ENCODE measurements at regions not wholly inside any gene's neighbourhood (a gene's known extent, or its start where the extent isn't known, plus 50 kb on each side); places are given as distances from the start of the nearest gene placed in this dataset.

DNA sequence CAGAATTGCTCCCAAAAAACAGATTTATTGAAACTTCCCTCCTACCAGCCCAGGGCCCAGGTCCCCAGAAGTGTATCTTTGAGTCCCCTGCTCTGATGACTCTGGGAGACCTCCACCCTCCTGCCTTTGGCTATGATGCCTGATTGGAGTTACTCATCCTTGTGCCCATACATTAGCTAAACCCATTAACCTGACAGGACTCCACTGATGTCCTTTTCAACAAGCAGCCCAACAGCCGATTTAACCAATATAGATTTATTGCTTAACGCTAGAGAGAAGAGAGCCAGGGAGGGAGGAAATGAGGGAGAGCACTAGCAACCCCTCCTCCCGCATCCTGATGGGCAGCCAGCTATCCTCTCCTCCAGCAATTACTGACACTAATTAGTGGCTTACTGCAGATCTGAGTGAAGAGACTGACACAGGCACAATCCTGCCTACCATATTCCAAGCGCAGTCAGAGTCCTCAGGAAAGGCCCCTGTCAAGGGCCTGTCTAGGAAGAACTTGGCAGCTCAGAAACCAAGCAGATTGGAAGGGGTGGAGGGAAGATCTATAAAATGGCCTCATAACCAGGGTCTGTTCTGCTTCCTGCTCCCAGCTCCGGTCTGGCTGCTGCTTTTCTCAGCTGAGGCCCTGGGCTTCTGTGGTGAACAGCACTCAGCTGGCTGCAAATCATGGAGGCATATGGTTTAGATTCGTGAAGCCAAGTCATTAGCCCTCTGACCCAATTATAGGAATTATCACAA, 484.5 kb upstream of the DAB1 start:
- no peak for DNase-seq

DNA sequence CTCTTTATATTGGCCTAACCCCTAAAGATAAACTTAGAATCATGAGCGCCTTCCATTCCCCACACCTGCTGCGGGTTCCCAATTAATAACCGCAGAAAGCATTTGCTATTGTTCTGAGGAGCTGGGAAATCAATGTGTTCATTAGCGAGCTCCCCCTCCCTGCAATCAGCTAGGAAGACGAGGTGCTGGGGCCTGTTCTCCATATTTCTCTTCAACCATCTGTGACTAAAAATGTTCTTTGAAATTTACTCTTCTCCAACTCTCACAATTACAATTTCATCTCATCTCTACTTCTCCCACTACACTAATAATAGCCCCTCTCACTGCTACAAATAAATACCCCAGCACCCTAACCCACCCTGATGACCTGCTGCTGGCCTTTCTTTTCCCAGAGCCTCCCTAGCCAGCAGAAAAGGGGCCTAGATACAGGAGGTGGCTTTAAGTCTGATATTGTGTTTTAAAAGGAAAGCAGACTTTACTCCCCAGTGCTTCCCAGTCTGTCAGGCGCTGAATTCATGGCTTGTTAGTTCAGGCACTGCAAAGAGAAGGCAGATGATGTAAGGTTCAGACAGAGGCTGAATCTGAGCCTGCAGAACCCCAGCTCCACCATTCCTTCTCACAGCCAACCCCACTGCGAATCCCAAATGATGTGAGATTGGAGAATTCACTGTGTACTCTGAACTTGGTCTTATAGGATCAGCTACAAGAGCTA, 477.5 kb upstream of the DAB1 start:
- no peak for DNase-seq

DNA sequence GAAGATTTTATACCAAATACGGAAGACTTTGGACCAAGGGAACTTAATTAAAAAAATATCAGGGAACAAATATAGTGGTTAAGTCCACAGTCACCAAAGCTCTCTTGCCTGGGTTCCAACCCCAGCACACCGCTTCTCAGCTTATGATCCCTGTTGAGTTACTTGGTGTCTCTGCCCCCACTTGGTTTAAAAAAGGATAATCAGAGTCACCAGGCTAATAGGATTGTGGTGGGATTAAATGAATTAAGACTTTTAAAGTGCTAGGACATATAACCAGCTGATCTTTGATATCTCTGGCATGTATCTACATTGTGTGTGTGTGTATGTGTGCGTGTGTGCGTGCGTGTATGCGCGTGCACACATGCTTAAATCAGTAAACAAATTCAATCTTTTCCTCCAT, 474.7 kb upstream of the DAB1 start:
- DNase-seq = no peak

GRCh38 chr1:57897581-57897980, 473.7 kb upstream of the DAB1 start:
- DNase-seq = no peak

GRCh38 chr1:57894315-57894714, 470.5 kb upstream of the DAB1 start:
- DNase-seq = no peak

- DNase-seq = no peak
Measured at GRCh38 chr1:57889676-57890320, 465.9 kb upstream of the DAB1 start.

DNA sequence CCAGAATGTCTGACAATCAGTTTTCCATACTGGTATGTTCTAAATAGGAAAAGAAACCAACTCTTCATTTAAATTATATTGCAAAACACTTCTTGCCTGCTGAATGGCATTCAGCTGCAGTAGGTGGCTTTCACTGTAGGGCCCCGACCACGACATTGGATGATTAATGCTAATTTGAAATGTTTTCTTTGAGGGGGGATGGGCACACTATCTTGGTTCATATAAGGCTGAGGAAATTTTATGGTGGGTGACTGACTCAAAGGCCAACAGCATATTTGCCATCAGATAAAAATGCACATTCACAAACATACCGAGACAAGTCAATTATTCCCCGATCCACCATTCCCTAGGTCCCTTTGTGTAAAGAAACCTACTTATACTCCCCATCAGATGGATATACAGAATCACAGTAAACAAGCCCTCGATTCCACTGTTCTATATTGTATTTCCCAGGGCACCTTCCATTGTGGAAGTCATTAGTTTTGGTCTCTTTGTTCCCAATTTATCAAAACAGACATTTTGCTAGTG, 464.2 kb upstream of the DAB1 start:
- no peak for DNase-seq

DNA sequence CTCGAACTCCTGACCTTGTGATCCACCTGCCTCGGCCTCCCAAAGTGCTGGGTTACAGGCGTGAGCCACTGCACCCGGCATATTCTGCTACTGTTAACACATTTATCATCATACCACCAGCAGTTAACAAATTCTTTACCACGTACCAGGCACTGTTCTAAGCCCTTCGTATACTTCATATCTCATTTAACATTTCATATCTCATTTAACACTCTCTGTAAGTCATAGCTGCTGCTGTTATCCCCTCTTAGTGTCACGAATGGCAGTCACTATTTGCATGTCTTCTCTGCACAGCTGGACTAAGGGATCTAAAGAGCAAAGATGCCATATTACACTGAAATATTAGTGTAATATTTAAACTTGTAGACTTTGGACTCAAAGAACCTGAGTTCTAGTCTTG, 462.5 kb upstream of the DAB1 start:
- no peak for DNase-seq

- DNase-seq = no peak
Measured at GRCh38 chr1:57883642-57883995, 459.8 kb upstream of the DAB1 start.

DNA sequence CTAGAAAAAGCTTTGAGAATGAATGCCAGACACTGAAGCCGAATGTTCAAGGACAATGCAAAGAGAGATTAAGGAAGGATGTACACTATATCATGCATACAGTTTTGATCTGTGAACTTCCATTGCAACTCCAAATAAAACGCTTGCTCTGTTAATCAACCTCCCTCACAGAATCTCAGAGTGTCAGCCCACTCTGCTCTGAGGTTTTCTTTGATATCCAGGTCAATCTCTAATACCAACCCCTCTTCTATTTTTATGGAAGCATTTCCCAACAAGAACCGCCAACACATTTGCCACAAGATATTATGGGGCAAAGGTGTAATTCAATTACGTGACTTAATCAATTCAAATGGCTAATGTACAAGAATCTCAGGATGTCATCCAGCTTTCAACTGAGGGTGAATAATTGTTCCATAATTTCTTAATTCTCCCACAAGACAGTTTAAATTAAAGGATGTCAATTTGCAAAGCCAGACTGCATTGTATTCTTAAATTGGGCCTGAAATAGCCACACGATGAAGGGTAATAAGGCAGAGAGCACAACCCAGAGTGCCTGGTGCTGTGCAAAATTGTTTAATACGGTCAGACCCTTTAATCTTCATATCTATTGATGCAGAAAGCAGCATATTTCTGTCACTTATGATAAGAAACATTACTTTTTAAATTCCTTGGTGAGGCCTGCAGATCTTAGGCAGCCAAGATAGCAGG, 459.2 kb upstream of the DAB1 start:
- DNase-seq = no peak

- no peak for DNase-seq
Measured at GRCh38 chr1:57882072-57882471, 458.2 kb upstream of the DAB1 start.

DNA sequence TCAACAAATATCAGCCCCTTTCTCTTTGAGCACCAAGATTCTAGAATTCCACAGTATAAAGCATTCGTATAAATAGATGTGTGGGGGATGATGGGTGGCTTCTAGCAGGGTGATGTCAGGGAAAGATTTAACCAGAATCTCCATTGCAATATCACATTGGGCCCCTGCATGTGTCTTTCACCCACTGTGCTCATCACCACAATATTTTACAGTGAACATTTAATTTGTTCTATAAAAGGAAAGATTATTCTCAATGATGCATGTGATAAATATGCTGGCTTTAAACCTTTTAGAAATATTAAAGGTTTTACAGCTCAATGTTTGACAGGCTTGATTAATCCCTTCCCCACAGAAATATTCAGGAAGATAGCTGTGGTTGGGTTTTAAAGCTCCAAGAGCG, 457.8 kb upstream of the DAB1 start:
- DNase-seq = no peak

DNA sequence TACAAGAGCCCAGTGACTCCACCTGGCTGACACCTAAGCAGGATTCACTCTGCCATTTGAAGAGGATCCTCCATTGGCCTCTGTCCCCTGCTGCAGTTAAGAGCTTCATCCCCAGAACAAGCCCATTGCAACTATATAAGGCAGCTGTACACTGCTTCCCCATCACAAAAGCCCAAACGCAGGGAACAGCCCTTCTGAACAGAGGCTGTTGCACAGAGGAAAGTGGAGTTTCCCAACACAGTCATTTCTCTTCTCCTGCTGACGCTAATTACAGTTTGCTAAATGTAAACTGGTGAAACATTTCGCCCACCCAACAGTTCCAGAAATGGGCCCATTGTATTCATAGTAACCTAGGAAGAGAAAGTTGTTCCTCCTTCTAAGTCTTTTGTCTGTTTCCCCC, 455.8 kb upstream of the DAB1 start:
- no peak for DNase-seq

DNA sequence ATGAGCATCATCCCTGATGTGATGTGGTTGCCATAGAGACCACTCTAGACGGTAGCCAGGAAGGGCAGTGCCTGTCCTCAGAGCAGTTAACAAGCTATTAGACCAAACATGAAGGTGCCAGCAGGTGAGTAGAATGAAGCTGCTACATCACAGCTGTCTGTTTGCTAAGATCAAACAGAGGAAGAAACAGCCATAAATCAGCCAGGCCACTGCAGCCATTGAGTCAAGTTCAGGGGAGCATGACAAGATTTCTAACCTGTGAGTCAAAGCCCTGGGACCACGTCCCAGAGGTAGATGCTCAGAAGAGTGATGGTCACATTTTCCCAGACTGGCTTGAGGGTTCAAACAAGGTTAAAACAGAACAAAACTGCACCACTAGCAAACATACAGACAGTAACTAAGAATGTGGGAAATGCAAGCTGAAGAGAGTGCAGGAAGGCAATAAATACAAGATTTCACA, 450.6 kb upstream of the DAB1 start:
- no peak for DNase-seq

GRCh38 chr1:57872913-57873312, 449.1 kb upstream of the DAB1 start:
- DNase-seq = no peak

GRCh38 chr1:57868908-57869307, 445.0 kb upstream of the DAB1 start:
- no peak for DNase-seq

GRCh38 chr1:57868239-57868638, 444.4 kb upstream of the DAB1 start:
- no peak for DNase-seq

- no peak for DNase-seq
Measured at GRCh38 chr1:57866998-57867397, 443.1 kb upstream of the DAB1 start.

DNA sequence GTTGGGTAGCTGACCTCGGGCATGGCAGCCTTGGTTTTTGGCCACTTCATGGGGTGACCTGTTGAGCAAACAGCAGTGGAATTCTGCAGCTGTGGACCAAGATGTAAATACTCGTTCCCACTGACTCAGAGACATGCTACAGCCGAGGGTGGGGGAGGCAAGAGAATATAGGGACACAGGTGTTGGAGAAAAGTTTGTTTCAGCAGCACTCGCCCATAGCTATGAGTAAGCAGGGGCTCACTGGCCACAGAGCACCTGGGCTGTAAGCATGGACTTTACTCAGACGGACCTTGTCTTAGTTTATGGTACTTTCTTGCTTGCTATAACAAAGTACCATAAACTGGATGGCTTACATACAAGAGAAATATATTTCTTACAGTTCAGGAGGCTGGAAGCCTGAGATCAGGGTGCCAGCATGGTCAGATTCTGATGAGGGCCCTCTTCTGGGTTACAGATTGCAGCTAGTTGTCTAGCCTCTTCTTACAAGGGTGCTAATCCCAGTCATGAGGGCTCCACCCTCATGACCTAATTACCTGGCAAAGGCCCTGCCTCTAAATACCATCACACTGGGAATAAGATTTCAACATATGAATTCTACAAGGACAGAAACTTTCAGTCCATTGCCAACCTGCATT, 437.2 kb upstream of the DAB1 start:
- no peak for DNase-seq

- DNase-seq = no peak
Measured at GRCh38 chr1:57860325-57860724, 436.5 kb upstream of the DAB1 start.

DNA sequence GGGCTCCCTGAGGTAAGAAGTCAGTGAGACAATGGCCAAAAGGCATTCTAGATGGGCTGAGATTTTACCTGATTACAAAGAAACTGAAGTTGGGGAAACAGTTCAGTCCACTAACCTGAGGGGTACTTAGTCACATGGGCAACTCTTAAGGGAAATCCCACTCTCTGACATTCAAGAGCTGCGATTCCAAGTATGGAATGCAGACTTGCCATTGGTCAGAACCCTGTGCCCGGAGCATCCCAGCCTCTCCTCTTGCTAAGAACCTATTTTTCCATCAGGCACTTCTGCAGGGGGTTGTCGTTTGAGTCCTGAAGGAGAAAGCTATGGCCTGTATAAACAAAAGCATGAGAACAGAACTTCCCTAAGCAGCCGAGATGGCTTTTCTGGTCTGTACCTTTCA, 434.9 kb upstream of the DAB1 start:
- no peak for DNase-seq

- DNase-seq = no peak
Measured at GRCh38 chr1:57857809-57858208, 433.9 kb upstream of the DAB1 start.

DNA sequence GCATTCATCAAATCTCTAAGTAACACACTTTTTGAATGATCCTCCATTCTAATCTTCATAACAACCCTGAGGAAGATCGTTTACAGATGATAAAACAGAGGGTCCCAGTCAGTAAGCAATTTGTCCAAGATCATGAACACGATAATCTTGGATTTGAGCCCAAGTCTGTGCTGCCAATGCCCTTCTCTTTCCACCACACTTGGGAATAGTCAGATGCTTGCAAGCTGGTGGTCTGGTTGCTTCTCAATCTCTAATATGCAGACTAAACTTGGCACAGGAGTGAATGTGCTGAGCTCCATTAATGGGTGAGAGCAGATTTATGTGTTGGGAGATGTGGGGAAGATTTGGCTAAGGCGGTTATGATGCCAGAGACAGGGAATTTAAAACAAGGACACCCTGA, 430.6 kb upstream of the DAB1 start:
- no peak for DNase-seq

Data from T-helper 2 cell (primary cell).